ENCODE measurements at regions not wholly inside any gene's neighbourhood (a gene's known extent, or its start where the extent isn't known, plus 50 kb on each side); places are given as distances from the start of the nearest gene placed in this dataset.

GRCh38 chr4:26131711-26132110 is 189.1 kb upstream of the RBPJ start:
- Histone ChIP-seq H3K27me3 (ENCODE audit: control insufficient read depth in 1 of 2, insufficient read depth in 1 of 2, low read length in 2 of 2) (no peaks in the 10 kb centered on the region), H4K91ac (ENCODE audit: low read length) (no peak overlapping the region), H3K4me2 (ENCODE audit: low read length, poor library complexity, severe bottlenecking) (no peak overlapping the region), H3K4me3 (ENCODE audit: insufficient read depth in 1 of 2, low read depth in 1 of 2, low read length in 2 of 2) (no peak overlapping the region), H2BK120ac (ENCODE audit: low read depth, low read length) (no peak overlapping the region), H2BK12ac (ENCODE audit: low read length in 2 of 2) (no peak overlapping the region), H3K9me3 (ENCODE audit: control insufficient read depth, low read length) (peaks cover 13% of the 10 kb centered on the region), H3K9ac (ENCODE audit: low read length) (no peak overlapping the region), H3K18ac (ENCODE audit: low read depth in 1 of 2, low read length in 2 of 2) (no peak overlapping the region), H3K14ac (ENCODE audit: low read length in 2 of 2) (no peak overlapping the region), H2BK15ac (ENCODE audit: low read depth, poor library complexity, severe bottlenecking) (no peak overlapping the region), H3K4me1 (ENCODE audit: control insufficient read depth, insufficient read depth, low read depth, low read length) (no peaks in the 10 kb centered on the region), H3K27ac (ENCODE audit: low read length, poor library complexity, severe bottlenecking) (no peak overlapping the region), H3K4ac (ENCODE audit: low read depth in 1 of 2, low read length in 2 of 2) (no peak overlapping the region), H2AFZ (ENCODE audit: low read depth, low read length) (no peak overlapping the region), H4K8ac (ENCODE audit: low read length) (no peak overlapping the region), H2BK5ac (ENCODE audit: low read depth, low read length, poor library complexity, severe bottlenecking) (no peak overlapping the region), H2AK5ac (ENCODE audit: low read length, severe bottlenecking) (no peak overlapping the region), H3K23ac (ENCODE audit: low read length in 2 of 2) (no peak overlapping the region), H3K79me1 (replicated peaks; ENCODE audit: low read length, poor library complexity, severe bottlenecking) (no peaks in the 10 kb centered on the region), H3K36me3 (ENCODE audit: control insufficient read depth in 1 of 2, insufficient read depth in 2 of 2, low read depth in 1 of 2, low read length in 2 of 2) (no peaks in the 10 kb centered on the region)
- DNase-seq: no peak
- 81% methylated on average over 6 of the region's 6 CpGs for WGBS

- no peak overlapping the region for H2BK5ac ChIP-seq (ENCODE audit: low read depth, low read length, poor library complexity, severe bottlenecking)
- no peak overlapping the region for H3K23ac ChIP-seq (ENCODE audit: low read length in 2 of 2)
- no peak overlapping the region for H3K4me2 ChIP-seq (ENCODE audit: low read length, poor library complexity, severe bottlenecking)
- no peak overlapping the region for H4K91ac ChIP-seq (ENCODE audit: low read length)
- no peak overlapping the region for H3K14ac ChIP-seq (ENCODE audit: low read length in 2 of 2)
- H3K4me3 ChIP-seq (ENCODE audit: insufficient read depth in 1 of 2, low read depth in 1 of 2, low read length in 2 of 2): no peak overlapping the region
- no peak overlapping the region for H2AFZ ChIP-seq (ENCODE audit: low read depth, low read length)
- peaks cover 13% of the 10 kb centered on the region for H3K9me3 ChIP-seq (ENCODE audit: control insufficient read depth, low read length)
- no peak overlapping the region for H3K9ac ChIP-seq (ENCODE audit: low read length)
- no peak overlapping the region for H4K8ac ChIP-seq (ENCODE audit: low read length)
- 78% methylated on average over 6 of the region's 6 CpGs for WGBS
- H2AK5ac ChIP-seq (ENCODE audit: low read length, severe bottlenecking): no peak overlapping the region
- no peaks in the 10 kb centered on the region for H3K4me1 ChIP-seq (ENCODE audit: control insufficient read depth, insufficient read depth, low read depth, low read length)
- no peaks in the 10 kb centered on the region for H3K36me3 ChIP-seq (ENCODE audit: control insufficient read depth in 1 of 2, insufficient read depth in 2 of 2, low read depth in 1 of 2, low read length in 2 of 2)
- H3K27ac ChIP-seq (ENCODE audit: low read length, poor library complexity, severe bottlenecking): no peak overlapping the region
- no peaks in the 10 kb centered on the region for H3K79me1 ChIP-seq (replicated peaks; ENCODE audit: low read length, poor library complexity, severe bottlenecking)
- H3K27me3 ChIP-seq (ENCODE audit: control insufficient read depth in 1 of 2, insufficient read depth in 1 of 2, low read length in 2 of 2): no peaks in the 10 kb centered on the region
- no peak overlapping the region for H2BK15ac ChIP-seq (ENCODE audit: low read depth, poor library complexity, severe bottlenecking)
- no peak overlapping the region for H2BK120ac ChIP-seq (ENCODE audit: low read depth, low read length)
- no peak overlapping the region for H3K4ac ChIP-seq (ENCODE audit: low read depth in 1 of 2, low read length in 2 of 2)
- H3K18ac ChIP-seq (ENCODE audit: low read depth in 1 of 2, low read length in 2 of 2): no peak overlapping the region
- no peak for DNase-seq
- H2BK12ac ChIP-seq (ENCODE audit: low read length in 2 of 2): no peak overlapping the region
These were observed 188.0 kb upstream of the RBPJ start for GRCh38 chr4:26132858-26133257.

- H3K18ac ChIP-seq (ENCODE audit: low read depth in 1 of 2, low read length in 2 of 2): no peak overlapping the region
- no peak overlapping the region for H3K27ac ChIP-seq (ENCODE audit: low read length, poor library complexity, severe bottlenecking)
- no peaks in the 10 kb centered on the region for H3K27me3 ChIP-seq (ENCODE audit: control insufficient read depth in 1 of 2, insufficient read depth in 1 of 2, low read length in 2 of 2)
- no peak overlapping the region for H3K4me3 ChIP-seq (ENCODE audit: insufficient read depth in 1 of 2, low read depth in 1 of 2, low read length in 2 of 2)
- no peak overlapping the region for H2BK5ac ChIP-seq (ENCODE audit: low read depth, low read length, poor library complexity, severe bottlenecking)
- H2AK5ac ChIP-seq (ENCODE audit: low read length, severe bottlenecking): no peak overlapping the region
- H2AFZ ChIP-seq (ENCODE audit: low read depth, low read length): no peak overlapping the region
- H4K8ac ChIP-seq (ENCODE audit: low read length): no peak overlapping the region
- 100% methylated on average over 1 of the region's 2 CpGs for WGBS
- no peak overlapping the region for H3K23ac ChIP-seq (ENCODE audit: low read length in 2 of 2)
- H3K9ac ChIP-seq (ENCODE audit: low read length): no peak overlapping the region
- H2BK120ac ChIP-seq (ENCODE audit: low read depth, low read length): no peak overlapping the region
- H2BK12ac ChIP-seq (ENCODE audit: low read length in 2 of 2): no peak overlapping the region
- H3K4ac ChIP-seq (ENCODE audit: low read depth in 1 of 2, low read length in 2 of 2): no peak overlapping the region
- H2BK15ac ChIP-seq (ENCODE audit: low read depth, poor library complexity, severe bottlenecking): no peak overlapping the region
- H3K14ac ChIP-seq (ENCODE audit: low read length in 2 of 2): no peak overlapping the region
- H4K91ac ChIP-seq (ENCODE audit: low read length): no peak overlapping the region
- H3K9me3 ChIP-seq (ENCODE audit: control insufficient read depth, low read length): peaks cover 9% of the 10 kb centered on the region
- H3K36me3 ChIP-seq (ENCODE audit: control insufficient read depth in 1 of 2, insufficient read depth in 2 of 2, low read depth in 1 of 2, low read length in 2 of 2): no peaks in the 10 kb centered on the region
- H3K4me2 ChIP-seq (ENCODE audit: low read length, poor library complexity, severe bottlenecking): no peak overlapping the region
- no peak for DNase-seq
- no peaks in the 10 kb centered on the region for H3K79me1 ChIP-seq (replicated peaks; ENCODE audit: low read length, poor library complexity, severe bottlenecking)
- peaks cover 1% of the 10 kb centered on the region for H3K4me1 ChIP-seq (ENCODE audit: control insufficient read depth, insufficient read depth, low read depth, low read length)
These were observed 187.0 kb upstream of the RBPJ start for GRCh38 chr4:26133840-26134239.

- WGBS: 59% methylated on average over 3 of the region's 4 CpGs
- Histone ChIP-seq H3K27me3 (ENCODE audit: control insufficient read depth in 1 of 2, insufficient read depth in 1 of 2, low read length in 2 of 2) (no peaks in the 10 kb centered on the region), H3K4me2 (ENCODE audit: low read length, poor library complexity, severe bottlenecking) (no peak overlapping the region), H2BK5ac (ENCODE audit: low read depth, low read length, poor library complexity, severe bottlenecking) (no peak overlapping the region), H2BK15ac (ENCODE audit: low read depth, poor library complexity, severe bottlenecking) (no peak overlapping the region), H2BK12ac (ENCODE audit: low read length in 2 of 2) (no peak overlapping the region), H4K91ac (ENCODE audit: low read length) (no peak overlapping the region), H4K8ac (ENCODE audit: low read length) (no peak overlapping the region), H2BK120ac (ENCODE audit: low read depth, low read length) (no peak overlapping the region), H3K4me1 (ENCODE audit: control insufficient read depth, insufficient read depth, low read depth, low read length) (peaks cover 12% of the 10 kb centered on the region), H3K23ac (ENCODE audit: low read length in 2 of 2) (no peak overlapping the region), H3K27ac (ENCODE audit: low read length, poor library complexity, severe bottlenecking) (no peak overlapping the region), H3K9me3 (ENCODE audit: control insufficient read depth, low read length) (peaks cover 4% of the 10 kb centered on the region), H2AK5ac (ENCODE audit: low read length, severe bottlenecking) (no peak overlapping the region), H3K14ac (ENCODE audit: low read length in 2 of 2) (no peak overlapping the region), H3K79me1 (replicated peaks; ENCODE audit: low read length, poor library complexity, severe bottlenecking) (no peaks in the 10 kb centered on the region), H3K18ac (ENCODE audit: low read depth in 1 of 2, low read length in 2 of 2) (no peak overlapping the region), H3K36me3 (ENCODE audit: control insufficient read depth in 1 of 2, insufficient read depth in 2 of 2, low read depth in 1 of 2, low read length in 2 of 2) (no peaks in the 10 kb centered on the region), H3K9ac (ENCODE audit: low read length) (no peak overlapping the region), H2AFZ (ENCODE audit: low read depth, low read length) (no peak overlapping the region), H3K4me3 (ENCODE audit: insufficient read depth in 1 of 2, low read depth in 1 of 2, low read length in 2 of 2) (no peak overlapping the region), H3K4ac (ENCODE audit: low read depth in 1 of 2, low read length in 2 of 2) (no peak overlapping the region)
- DNase-seq: no peak
These were observed 185.5 kb upstream of the RBPJ start for GRCh38 chr4:26135331-26135730.
